ENCODE measurements at regions not wholly inside any gene's neighbourhood (a gene's known extent, or its start where the extent isn't known, plus 50 kb on each side); places are given as distances from the start of the nearest gene placed in this dataset.

- no peak for TF ChIP-seq POLR2AphosphoS5 (IDR thresholded peaks at IDR 0.05)
- no peak for TF ChIP-seq CTCF (IDR thresholded peaks at IDR 0.05)
These were observed 330.3 kb downstream of the SHQ1 start for GRCh38 chr3:72517921-72518424.

All from esophagus muscularis mucosa (tissue), 3 donors.